Mesendoderm (in vitro differentiated cells): ENCODE measurements at regions not wholly inside any gene's neighbourhood (a gene's known extent, or its start where the extent isn't known, plus 50 kb on each side); places are given as distances from the start of the nearest gene placed in this dataset.
"Not testable (repeated sequence)": the region's sequence is repeated elsewhere in the genome, so short reads cannot be mapped to it uniquely, and the experiment has no call there.

ENCODE experiments used
- DNase-seq: peaks from one replicate; pipeline ENCODE4 v3.0.0; 2013
- H2AK5ac ChIP-seq: 2 replicates; pipeline ENCODE4 v1.6.1; 2013; ENCODE audit warnings: low read length, inconsistent platforms
- H2BK120ac ChIP-seq: 2 replicates; pipeline ENCODE4 v1.6.1; 2013; ENCODE audit warnings: low read depth, mild to moderate bottlenecking, low read length, moderate library complexity, mixed read lengths
- H2BK15ac ChIP-seq: replicated peaks from 2 replicates; pipeline ENCODE4 v1.6.1; 2013; ENCODE audit warnings: low read depth, mild to moderate bottlenecking, moderate library complexity
- H2BK5ac ChIP-seq: 2 replicates; pipeline ENCODE4 v1.6.1; 2013; ENCODE audit warnings: low read length, inconsistent platforms
- H3K18ac ChIP-seq: 2 replicates; pipeline ENCODE4 v1.6.1; 2013; ENCODE audit warnings: mild to moderate bottlenecking, low read length, mixed read lengths
- H3K23ac ChIP-seq: one replicate; pipeline ENCODE4 v1.6.1; 2013; ENCODE audit warnings: low read length
- H3K27ac ChIP-seq: 2 replicates; pipeline ENCODE4 v1.5.1; 2013; ENCODE audit warnings: low read depth, mild to moderate bottlenecking, inconsistent platforms, low read length, moderate library complexity
- H3K27me3 ChIP-seq: 2 replicates; pipeline ENCODE4 v1.6.1; 2013; ENCODE audit warnings: low read length, control low read depth, mild to moderate bottlenecking, inconsistent platforms; ENCODE audit not compliant: insufficient read depth, poor library complexity
- H3K36me3 ChIP-seq: 2 replicates; pipeline ENCODE4 v1.6.1; 2013; ENCODE audit warnings: low read length, inconsistent platforms; ENCODE audit not compliant: control insufficient read depth, insufficient read depth
- H3K4ac ChIP-seq: one replicate; pipeline ENCODE4 v1.6.1; 2013; ENCODE audit warnings: low read depth, mild to moderate bottlenecking, low read length, moderate library complexity
- H3K4me1 ChIP-seq: 2 replicates; pipeline ENCODE4 v1.6.1; 2013; ENCODE audit warnings: low read depth, low read length, inconsistent platforms; ENCODE audit not compliant: control insufficient read depth
- H3K4me2 ChIP-seq: 2 replicates; pipeline ENCODE4 v1.6.1; 2013; ENCODE audit warnings: low read length
- H3K4me3 ChIP-seq: 2 replicates; pipeline ENCODE4 v1.5.1; 2013; ENCODE audit warnings: mild to moderate bottlenecking, low read length
- H3K56ac ChIP-seq: one replicate; pipeline ENCODE4 v1.6.1; 2013; ENCODE audit warnings: low read length
- H3K79me1 ChIP-seq: 2 replicates; pipeline ENCODE4 v1.6.1; 2013; ENCODE audit warnings: low read length, inconsistent platforms
- H3K79me2 ChIP-seq: 2 replicates; pipeline ENCODE4 v1.6.1; 2013; ENCODE audit warnings: mild to moderate bottlenecking, low read length; ENCODE audit not compliant: control insufficient read depth, insufficient read depth
- H3K9ac ChIP-seq: 2 replicates; pipeline ENCODE4 v1.6.1; 2013; ENCODE audit warnings: low read length, inconsistent platforms
- H4K5ac ChIP-seq: one replicate; pipeline ENCODE4 v1.6.1; 2013; ENCODE audit warnings: low read length
- H4K8ac ChIP-seq: one replicate; pipeline ENCODE4 v1.6.1; 2013; ENCODE audit warnings: low read depth, mild to moderate bottlenecking, control low read depth, low read length, moderate library complexity
- WGBS: extraction: QIAGEN DNeasy Blood & Tissue Kit; methylation state at CpG from one replicate; pipeline ENCODE4 v1.1.7; 2013; ENCODE audit warnings: low lambda C conversion rate, missing lambda C conversion rate; ENCODE audit not compliant: insufficient coverage; ENCODE audit errors: extremely low coverage; 5-methylcytosine and 5-hydroxymethylcytosine counted together

DNA sequence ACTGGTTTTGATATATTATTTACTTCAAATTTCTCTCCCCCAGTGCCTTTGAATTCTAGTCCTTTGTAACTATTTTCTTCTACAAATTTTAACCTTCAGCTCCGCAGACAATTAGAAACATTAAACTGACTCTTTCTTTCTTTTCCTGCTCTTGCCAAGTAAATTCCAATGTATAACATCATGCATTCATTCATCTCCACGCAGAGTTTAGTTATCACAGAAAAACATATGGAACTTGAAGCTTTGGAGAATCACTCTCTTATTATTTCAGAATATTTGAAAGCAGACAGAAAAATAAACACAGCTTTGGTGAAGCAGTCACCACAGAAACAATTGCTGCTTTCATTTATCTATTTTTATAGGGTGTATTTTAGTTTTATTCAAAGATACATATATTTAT, 778.7 kb upstream of the CDH8 start:
- DNase-seq = no peak
- no peak overlapping the region for H4K5ac ChIP-seq
- H4K8ac ChIP-seq = no peak overlapping the region
- H3K56ac ChIP-seq = no peak overlapping the region
- H3K23ac ChIP-seq = no peak overlapping the region
- no CpG with 5 or more reads among the region's 2 CpGs for WGBS
- no peak overlapping the region for H2BK15ac ChIP-seq
- no peak overlapping the region for H3K4ac ChIP-seq
- H3K4me3 ChIP-seq = no peak overlapping the region
- H3K18ac ChIP-seq = no peak overlapping the region
- no peak overlapping the region for H3K9ac ChIP-seq
- no peaks in the 10 kb centered on the region for H3K79me1 ChIP-seq
- no peaks in the 10 kb centered on the region for H3K4me1 ChIP-seq
- H2BK120ac ChIP-seq = no peak overlapping the region
- H3K27me3 ChIP-seq = no peaks in the 10 kb centered on the region
- H3K4me2 ChIP-seq = no peak overlapping the region
- H2AK5ac ChIP-seq = no peak overlapping the region
- no peaks in the 10 kb centered on the region for H3K36me3 ChIP-seq
- no peak overlapping the region for H3K27ac ChIP-seq
- H3K79me2 ChIP-seq = no peaks in the 10 kb centered on the region
- H2BK5ac ChIP-seq = no peak overlapping the region

DNA sequence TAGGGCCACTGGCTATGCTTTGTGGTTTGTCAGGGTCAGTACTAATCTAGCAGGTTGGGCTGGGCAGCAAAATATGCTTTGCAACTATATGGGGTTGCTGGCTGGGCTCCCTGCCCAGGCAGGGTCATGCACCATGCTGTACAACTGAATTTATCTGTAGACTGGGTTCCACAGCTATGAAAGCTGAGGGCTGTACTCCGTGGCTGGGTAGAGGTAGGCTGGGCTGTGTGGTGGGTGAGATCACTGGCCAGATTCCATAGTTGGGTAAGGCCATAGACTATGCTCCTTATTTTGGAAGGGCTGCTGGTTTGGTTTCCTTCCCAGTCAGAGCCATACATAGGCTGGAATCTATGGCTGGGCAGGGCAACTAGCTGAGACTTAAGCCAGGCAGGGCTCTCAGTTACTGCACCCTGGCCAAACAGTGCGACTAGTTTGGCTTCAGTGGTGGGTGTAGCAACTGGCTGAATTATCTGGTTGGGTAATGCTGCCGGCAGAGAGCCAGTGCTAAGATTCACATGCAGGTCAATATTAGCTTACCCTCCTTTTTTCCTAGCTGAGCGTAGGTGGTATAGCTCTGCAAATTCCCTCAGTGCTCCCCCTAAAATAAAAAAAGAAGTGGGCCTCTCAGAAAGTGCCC, 769.1 kb upstream of the CDH8 start:
- H2BK5ac ChIP-seq = no peak overlapping the region
- no CpG with 5 or more reads among the region's 4 CpGs for WGBS
- no peak overlapping the region for H3K56ac ChIP-seq
- H3K36me3 ChIP-seq = no peaks in the 10 kb centered on the region
- H3K4me1 ChIP-seq = no peaks in the 10 kb centered on the region
- DNase-seq = no peak
- H3K4me2 ChIP-seq = no peak overlapping the region
- no peak overlapping the region for H3K27ac ChIP-seq
- H2BK120ac ChIP-seq = no peak overlapping the region
- H3K18ac ChIP-seq = no peak overlapping the region
- no peak overlapping the region for H3K23ac ChIP-seq
- no peak overlapping the region for H2BK15ac ChIP-seq
- no peak overlapping the region for H2AK5ac ChIP-seq
- H3K79me2 ChIP-seq = no peaks in the 10 kb centered on the region
- no peak overlapping the region for H3K4me3 ChIP-seq
- H3K4ac ChIP-seq = no peak overlapping the region
- H3K79me1 ChIP-seq = no peaks in the 10 kb centered on the region
- H4K5ac ChIP-seq = no peak overlapping the region
- H4K8ac ChIP-seq = no peak overlapping the region
- no peaks in the 10 kb centered on the region for H3K27me3 ChIP-seq
- H3K9ac ChIP-seq = no peak overlapping the region

DNA sequence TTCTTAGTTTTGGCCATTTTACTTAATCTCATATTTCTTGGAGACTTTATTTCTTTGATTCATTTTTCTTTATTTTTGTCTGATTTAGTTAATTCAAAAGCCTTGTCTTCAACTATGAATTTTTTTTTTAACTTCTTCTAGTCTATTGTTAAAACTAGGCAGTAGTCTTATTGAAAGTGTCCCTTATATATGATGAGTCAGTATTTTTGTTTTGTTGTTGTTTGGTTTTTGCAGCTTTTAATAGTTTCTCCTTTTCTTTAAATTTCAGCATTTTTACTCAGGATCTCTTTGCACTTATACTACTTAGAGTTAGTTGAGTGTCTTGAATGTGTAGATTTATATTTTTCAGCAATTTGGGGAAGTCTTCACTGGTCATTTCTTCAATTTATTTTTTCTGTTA, 758.5 kb upstream of the CDH8 start:
- no peak for DNase-seq
- H3K79me1 ChIP-seq = no peaks in the 10 kb centered on the region
- no peak overlapping the region for H4K5ac ChIP-seq
- no peak overlapping the region for H2AK5ac ChIP-seq
- no peak overlapping the region for H3K23ac ChIP-seq
- H3K4me3 ChIP-seq = no peak overlapping the region
- no peaks in the 10 kb centered on the region for H3K4me1 ChIP-seq
- H3K18ac ChIP-seq = no peak overlapping the region
- H2BK5ac ChIP-seq = no peak overlapping the region
- H3K9ac ChIP-seq = no peak overlapping the region
- H2BK15ac ChIP-seq = no peak overlapping the region
- no peaks in the 10 kb centered on the region for H3K27me3 ChIP-seq
- no peaks in the 10 kb centered on the region for H3K79me2 ChIP-seq
- H3K56ac ChIP-seq = no peak overlapping the region
- no peaks in the 10 kb centered on the region for H3K36me3 ChIP-seq
- no peak overlapping the region for H3K27ac ChIP-seq
- H4K8ac ChIP-seq = no peak overlapping the region
- no peak overlapping the region for H2BK120ac ChIP-seq
- H3K4me2 ChIP-seq = no peak overlapping the region
- H3K4ac ChIP-seq = no peak overlapping the region

DNA sequence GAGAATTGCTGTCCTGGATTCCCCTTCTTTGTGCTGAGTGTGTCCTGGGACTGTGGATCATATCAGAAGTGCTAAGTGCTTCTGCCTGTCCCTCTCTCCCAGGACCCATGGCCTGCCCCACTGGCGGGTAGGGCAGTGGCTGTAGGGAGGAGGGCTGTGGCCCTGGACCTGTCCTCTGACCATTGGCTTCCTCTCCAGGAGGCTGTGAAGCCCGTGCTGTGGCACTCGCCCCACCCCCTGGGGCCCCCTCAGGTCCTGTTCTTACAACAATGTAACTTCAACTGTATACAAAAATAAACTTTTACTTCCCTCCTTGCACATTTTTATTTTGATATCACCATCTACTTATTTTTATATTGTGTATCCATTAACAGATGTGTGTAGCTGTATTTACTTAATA, 743.8 kb upstream of the CDH8 start:
- not testable (repeated sequence) for H4K5ac ChIP-seq, H3K4ac ChIP-seq, H2BK15ac ChIP-seq, H2BK5ac ChIP-seq, H3K4me1 ChIP-seq, H3K18ac ChIP-seq, H2AK5ac ChIP-seq, H3K9ac ChIP-seq, H3K27me3 ChIP-seq, DNase-seq, H3K4me2 ChIP-seq, H3K56ac ChIP-seq, H3K79me2 ChIP-seq, H3K36me3 ChIP-seq, H3K23ac ChIP-seq, H3K27ac ChIP-seq, H3K4me3 ChIP-seq, H3K79me1 ChIP-seq, H4K8ac ChIP-seq, H2BK120ac ChIP-seq
- no CpG with 5 or more reads among the region's 3 CpGs for WGBS

DNA sequence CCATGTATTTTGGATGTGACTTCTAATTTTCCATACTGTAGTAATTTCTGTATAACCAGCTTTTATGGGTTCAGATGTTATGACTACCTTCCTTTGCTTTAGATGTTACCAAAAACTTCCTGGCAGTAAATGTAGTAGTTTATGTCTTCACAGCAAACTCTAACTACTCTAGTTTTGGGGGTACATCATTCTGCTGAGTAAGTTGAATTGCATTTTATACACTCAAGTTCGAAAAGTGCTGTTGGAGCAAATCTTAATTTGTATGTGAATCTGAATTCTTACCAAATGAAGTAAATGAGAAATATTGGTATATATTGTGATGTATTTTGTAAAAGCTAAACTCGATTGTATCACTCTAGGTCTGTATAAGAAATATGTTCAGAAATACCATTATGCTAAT, 728.3 kb upstream of the CDH8 start:
- WGBS = 100% methylated on average over 1 of the region's 2 CpGs
- DNase-seq = no peak
- Histone ChIP-seq H3K36me3 (no peaks in the 10 kb centered on the region), H2BK5ac (no peak overlapping the region), H3K4me3 (no peak overlapping the region), H3K23ac (no peak overlapping the region), H3K4ac (no peak overlapping the region), H3K27ac (no peak overlapping the region), H3K79me2 (no peaks in the 10 kb centered on the region), H4K8ac (no peak overlapping the region), H3K27me3 (no peaks in the 10 kb centered on the region), H3K79me1 (no peaks in the 10 kb centered on the region), H2BK120ac (no peak overlapping the region), H3K4me1 (no peaks in the 10 kb centered on the region), H4K5ac (no peak overlapping the region), H2AK5ac (no peak overlapping the region), H3K4me2 (no peak overlapping the region), H3K9ac (no peak overlapping the region), H2BK15ac (no peak overlapping the region), H3K18ac (no peak overlapping the region), H3K56ac (no peak overlapping the region)

DNA sequence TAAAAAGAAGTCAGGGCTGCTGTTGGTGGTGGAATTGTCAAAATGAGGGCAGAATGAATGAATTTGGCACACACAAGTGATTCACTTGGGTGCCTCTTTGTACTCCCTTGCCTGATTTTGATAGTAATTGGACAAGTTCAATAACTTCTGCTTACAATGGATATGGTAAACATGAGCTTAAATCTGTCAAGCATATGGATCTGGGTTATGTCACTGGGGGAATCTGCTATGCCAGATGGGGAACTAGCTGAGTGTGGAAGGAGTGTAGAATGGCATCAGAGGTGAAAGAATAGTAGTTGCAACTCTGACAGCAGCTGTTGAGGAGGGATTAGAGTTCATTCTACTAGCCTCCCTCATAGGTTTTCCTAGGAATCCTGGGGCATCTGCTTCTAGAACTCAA, 724.2 kb upstream of the CDH8 start:
- Histone ChIP-seq H3K79me1 (no peaks in the 10 kb centered on the region), H3K36me3 (no peaks in the 10 kb centered on the region), H3K79me2 (no peaks in the 10 kb centered on the region), H4K5ac (no peak overlapping the region), H3K4ac (no peak overlapping the region), H3K27ac (no peak overlapping the region), H3K27me3 (no peaks in the 10 kb centered on the region), H3K4me3 (no peak overlapping the region), H2BK5ac (no peak overlapping the region), H3K18ac (no peak overlapping the region), H3K23ac (no peak overlapping the region), H3K9ac (no peak overlapping the region), H2AK5ac (no peak overlapping the region), H3K56ac (no peak overlapping the region), H3K4me1 (no peaks in the 10 kb centered on the region), H2BK15ac (no peak overlapping the region), H2BK120ac (no peak overlapping the region), H4K8ac (no peak overlapping the region), H3K4me2 (no peak overlapping the region)
- DNase-seq = no peak
